Mucosa of rectum (tissue), 2 donors: ENCODE measurements at regions not wholly inside any gene's neighbourhood (a gene's known extent, or its start where the extent isn't known, plus 50 kb on each side); places are given as distances from the start of the nearest gene placed in this dataset.

Experiments used
- H3K27ac ChIP-seq, 2 donors: one replicate each; pipeline ENCODE4 v1.7.0; 2013; ENCODE audit warnings: inconsistent platforms in 2 of 2, low read depth in 2 of 2, low read length in 2 of 2
- H3K27me3 ChIP-seq, 2 donors: one replicate each; pipeline ENCODE4 v1.7.0; 2013; ENCODE audit warnings: low read length in 2 of 2; ENCODE audit not compliant: control insufficient read depth in 2 of 2, insufficient read depth in 2 of 2
- H3K36me3 ChIP-seq, 2 donors: one replicate each; pipeline ENCODE4 v1.7.0; 2013; ENCODE audit warnings: low read length in 2 of 2; ENCODE audit not compliant: control insufficient read depth in 2 of 2, insufficient read depth in 2 of 2
- H3K4me1 ChIP-seq, 2 donors: one replicate each; pipeline ENCODE4 v1.7.0; 2013; ENCODE audit warnings: low read length in 2 of 2, mild to moderate bottlenecking in 1 of 2; ENCODE audit not compliant: control insufficient read depth in 2 of 2, insufficient read depth in 2 of 2
- H3K4me3 ChIP-seq, 2 donors: one replicate each; pipeline ENCODE4 v1.7.0; 2013; ENCODE audit warnings: low read length in 2 of 2
- H3K9ac ChIP-seq, 2 donors: one replicate each; pipeline ENCODE4 v1.7.0; 2013; ENCODE audit warnings: low read length in 2 of 2, low read depth in 1 of 2, mild to moderate bottlenecking in 1 of 2
- H3K9me3 ChIP-seq, 2 donors: one replicate each; pipeline ENCODE4 v1.7.0; 2013; ENCODE audit warnings: low read length in 2 of 2; ENCODE audit not compliant: control insufficient read depth in 2 of 2
- donor health status: healthy.
- donor health status: Normal muscosa, but diverticular disease.

DNA sequence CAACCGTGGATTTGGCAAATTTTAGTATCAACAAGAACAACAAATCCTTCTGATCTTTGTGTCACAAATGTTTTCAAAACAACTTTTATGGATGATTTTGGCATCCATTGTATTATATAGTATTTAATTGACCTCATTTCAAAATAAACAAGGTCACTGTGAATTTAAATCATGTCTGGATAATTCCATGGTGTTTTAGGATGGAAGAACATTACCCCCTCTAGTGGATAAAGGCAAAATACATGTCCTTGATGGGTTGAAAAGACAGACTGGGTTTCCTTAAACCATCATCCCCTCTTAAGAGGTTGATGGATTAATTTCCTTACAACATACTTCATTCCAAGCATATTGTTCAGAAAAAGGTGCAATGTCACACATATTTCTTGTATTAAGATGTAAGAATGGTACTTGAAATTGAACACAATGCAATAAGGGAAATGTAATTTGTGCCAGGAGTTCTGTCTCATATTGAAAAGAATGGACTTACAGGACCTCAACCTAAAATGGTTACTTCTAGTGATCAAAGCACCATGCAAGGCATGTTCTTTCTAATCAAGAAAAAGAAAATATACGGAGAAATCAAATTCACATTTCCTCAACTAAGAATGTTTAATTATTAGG is 352.0 kb downstream of the BCAT1 start:
- no peaks in the 10 kb centered on the region for H3K27me3 ChIP-seq
- H3K4me3 ChIP-seq: no peak overlapping the region
- no peak overlapping the region for H3K27ac ChIP-seq
- no peaks in the 10 kb centered on the region for H3K9me3 ChIP-seq
- H3K4me1 ChIP-seq: no peaks in the 10 kb centered on the region
- no peaks in the 10 kb centered on the region for H3K36me3 ChIP-seq
- H3K9ac ChIP-seq: no peak overlapping the region

DNA sequence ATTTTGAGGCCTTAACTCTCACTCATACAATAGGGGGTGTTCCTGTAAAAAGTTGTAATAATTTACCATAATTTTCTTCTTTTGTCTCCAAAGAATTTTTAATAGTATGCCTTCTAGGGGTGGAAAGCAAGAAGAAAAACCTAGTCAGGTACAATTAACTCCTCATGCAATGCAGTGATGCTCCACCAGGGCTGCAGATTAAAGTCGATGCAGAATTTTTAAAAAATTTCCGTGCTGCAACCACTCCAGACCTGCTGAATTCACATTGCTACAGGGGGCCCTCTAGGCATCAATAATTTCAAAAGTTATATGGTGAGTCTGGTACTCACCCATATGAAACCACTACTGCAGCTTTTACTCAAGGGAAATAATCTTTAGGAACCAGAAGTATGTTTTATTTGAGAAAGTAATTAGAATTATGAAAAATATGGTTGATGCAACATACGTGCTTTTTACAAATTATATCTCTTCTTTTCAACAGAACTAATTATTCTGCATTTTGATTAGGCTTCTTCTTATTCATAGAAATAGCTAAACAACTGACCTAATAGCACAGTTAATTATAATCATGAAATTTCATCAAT is 353.2 kb downstream of the BCAT1 start:
- Histone ChIP-seq H3K36me3 (no peaks in the 10 kb centered on the region), H3K27me3 (no peaks in the 10 kb centered on the region), H3K9me3 (no peaks in the 10 kb centered on the region), H3K4me1 (no peaks in the 10 kb centered on the region), H3K4me3 (no peak overlapping the region), H3K9ac (no peak overlapping the region), H3K27ac (no peak overlapping the region)

DNA sequence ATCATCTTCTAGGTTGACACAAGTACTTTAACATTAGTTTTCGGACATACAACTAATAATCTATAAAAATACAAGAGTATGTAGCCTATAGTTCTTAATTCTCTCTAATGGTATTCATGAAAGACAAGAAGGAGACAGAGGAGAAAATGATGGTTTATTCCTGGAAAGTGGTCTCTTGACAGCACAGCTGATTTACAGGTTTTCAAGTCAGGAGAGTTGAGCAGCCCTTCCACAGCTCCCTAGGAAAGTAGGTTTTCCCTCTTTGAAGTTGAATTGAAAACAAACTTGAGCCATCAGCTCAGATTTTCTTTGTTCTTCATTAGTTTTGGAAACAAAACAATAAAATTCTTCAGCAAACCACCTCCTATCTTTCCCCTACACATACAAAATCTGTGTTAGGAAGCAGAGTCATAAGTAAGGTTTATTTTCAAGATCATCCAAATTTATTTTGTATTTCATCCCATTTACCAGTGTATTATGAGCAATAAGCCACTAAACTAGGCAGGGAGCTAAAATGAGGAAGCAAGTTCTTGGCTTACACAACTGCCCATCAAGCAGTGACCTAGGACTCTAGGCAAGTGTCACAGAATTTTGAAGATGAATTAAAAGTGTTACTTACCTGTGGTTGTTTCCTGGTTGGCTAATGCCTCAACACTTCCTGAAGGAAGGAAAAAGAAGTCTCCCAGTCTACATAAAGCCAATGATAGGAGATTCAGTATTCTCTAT is 357.0 kb downstream of the BCAT1 start:
- Histone ChIP-seq H3K9me3 (no peaks in the 10 kb centered on the region), H3K4me1 (no peaks in the 10 kb centered on the region), H3K4me3 (no peak overlapping the region), H3K36me3 (no peaks in the 10 kb centered on the region), H3K27ac (no peak overlapping the region), H3K9ac (no peak overlapping the region), H3K27me3 (no peaks in the 10 kb centered on the region)

DNA sequence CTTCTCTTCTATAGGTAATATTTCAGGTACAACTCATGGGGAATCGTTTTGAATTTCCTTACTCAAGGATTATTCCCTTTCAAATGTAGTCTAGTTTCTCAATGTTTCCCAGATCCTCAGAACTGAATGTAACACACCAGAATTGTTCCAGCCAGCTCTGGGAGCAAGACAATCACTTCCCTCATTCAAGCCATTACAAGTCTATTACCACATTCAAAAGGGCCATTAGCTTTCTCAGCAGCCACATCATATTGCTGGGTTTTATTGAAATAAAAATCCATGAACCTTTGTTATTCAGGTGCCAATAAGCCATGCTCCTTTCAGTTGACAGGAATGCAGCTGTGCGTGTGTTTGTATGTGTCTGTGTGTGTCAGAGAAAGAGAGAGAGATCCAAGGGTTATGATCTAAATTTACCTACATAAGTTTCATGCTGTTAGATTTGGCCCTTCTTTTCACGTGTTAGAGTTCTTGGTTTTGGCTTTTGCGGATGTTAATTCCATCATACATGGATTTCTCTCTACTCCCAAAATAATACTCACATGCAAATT is 357.7 kb downstream of the BCAT1 start:
- no peak overlapping the region for H3K9ac ChIP-seq
- H3K4me3 ChIP-seq: no peak overlapping the region
- no peaks in the 10 kb centered on the region for H3K4me1 ChIP-seq
- H3K27ac ChIP-seq: no peak overlapping the region
- H3K27me3 ChIP-seq: no peaks in the 10 kb centered on the region
- H3K9me3 ChIP-seq: no peaks in the 10 kb centered on the region
- no peaks in the 10 kb centered on the region for H3K36me3 ChIP-seq

DNA sequence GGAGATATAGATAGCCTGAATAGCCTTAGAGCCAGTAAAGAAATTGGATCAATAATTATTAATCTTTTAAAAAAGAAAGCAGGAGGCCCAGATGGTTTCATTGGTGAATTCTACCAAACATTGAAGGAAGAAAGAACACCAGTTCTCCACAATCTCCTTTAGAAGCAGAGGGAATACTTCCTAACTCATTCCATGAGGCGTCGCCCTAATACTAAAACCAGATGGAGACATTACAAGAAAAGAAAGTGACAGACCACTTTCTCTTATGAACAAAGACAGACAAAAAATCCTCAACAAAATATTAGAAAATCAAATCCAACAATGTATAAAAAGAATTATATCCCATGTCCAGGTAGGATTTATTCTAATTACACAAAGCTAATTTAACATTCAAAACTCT is 362.6 kb downstream of the BCAT1 start:
- H3K9me3 ChIP-seq: no peaks in the 10 kb centered on the region
- H3K4me3 ChIP-seq: no peak overlapping the region
- H3K36me3 ChIP-seq: no peaks in the 10 kb centered on the region
- no peaks in the 10 kb centered on the region for H3K4me1 ChIP-seq
- no peak overlapping the region for H3K27ac ChIP-seq
- H3K9ac ChIP-seq: no peak overlapping the region
- no peaks in the 10 kb centered on the region for H3K27me3 ChIP-seq

DNA sequence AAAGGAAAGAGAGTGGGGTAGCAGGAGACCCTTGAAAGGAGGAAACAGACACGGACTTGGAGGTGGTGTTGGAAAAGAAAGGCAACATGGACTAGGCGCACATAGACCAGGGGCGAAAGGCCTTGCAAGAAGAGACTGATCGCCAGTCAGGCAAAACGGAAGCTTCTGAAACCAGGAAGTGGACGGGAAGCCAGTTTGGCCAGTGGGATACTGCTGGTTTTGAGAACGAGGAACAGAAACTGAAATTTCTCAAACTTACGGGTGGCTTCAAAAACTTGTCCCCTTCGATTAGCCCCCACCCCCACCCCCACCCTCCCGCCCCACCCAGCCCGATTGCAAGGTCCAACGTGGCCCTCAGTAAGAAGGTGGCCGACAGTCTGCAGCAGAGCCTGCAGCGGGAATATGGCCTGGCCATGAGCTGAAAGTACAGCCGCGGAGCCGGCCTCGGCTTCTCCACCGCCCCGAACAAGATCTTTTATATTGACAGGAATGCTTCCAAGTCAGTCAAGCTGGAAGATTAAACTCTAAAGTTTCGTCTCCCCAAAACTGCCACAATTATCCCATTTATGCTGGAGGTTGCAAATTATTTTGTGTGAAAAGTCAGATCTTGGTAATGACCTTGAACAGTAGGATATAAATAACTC is 364.7 kb downstream of the BCAT1 start:
- no peak overlapping the region for H3K9ac ChIP-seq
- no peaks in the 10 kb centered on the region for H3K27me3 ChIP-seq
- no peak overlapping the region for H3K4me3 ChIP-seq

DNA sequence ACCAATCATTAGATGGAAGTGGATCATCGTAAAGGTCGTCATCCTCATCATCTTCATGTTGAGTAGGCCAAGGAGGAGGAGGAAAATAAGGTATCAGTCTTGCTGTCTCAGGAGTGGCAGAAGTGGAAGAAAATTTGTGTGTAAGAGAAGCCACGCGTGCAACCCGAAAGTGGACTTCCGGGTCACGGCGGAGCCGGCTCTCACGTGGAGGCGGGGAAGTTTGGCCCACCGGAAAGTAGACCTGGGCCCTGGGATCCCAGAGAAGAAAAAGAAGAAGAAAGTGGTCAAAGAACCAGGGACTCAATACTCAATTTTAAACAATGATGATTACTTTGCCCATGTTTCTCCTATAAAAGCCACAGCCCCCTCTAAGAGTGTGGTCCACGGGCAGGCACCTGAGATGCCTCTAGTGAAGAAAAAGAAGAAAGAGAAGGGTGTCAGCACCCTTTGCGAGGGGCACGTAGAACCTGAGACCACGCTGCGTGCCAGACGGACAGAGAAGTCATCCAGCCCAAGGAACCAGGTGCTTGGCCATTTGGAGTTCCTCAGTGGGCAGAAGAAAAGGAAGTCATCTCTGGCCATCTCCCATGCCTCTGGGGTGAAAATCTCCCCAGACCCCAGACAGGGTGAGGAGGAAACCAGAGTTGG is 365.8 kb downstream of the BCAT1 start:
- H3K27ac ChIP-seq: no peak overlapping the region
- H3K9ac ChIP-seq: no peak overlapping the region
- H3K4me3 ChIP-seq: no peak overlapping the region
- no peaks in the 10 kb centered on the region for H3K27me3 ChIP-seq
- H3K36me3 ChIP-seq: no peaks in the 10 kb centered on the region
- peaks cover 0 to 3% of the 10 kb centered on the region in 2 donors for H3K9me3 ChIP-seq
- H3K4me1 ChIP-seq: no peaks in the 10 kb centered on the region

More for the DNA sequence above, 364.7 kb downstream of the BCAT1 start:
- no peaks in the 10 kb centered on the region for H3K4me1 ChIP-seq
- H3K27ac ChIP-seq: no peak overlapping the region
- H3K9me3 ChIP-seq: peaks cover 0 to 3% of the 10 kb centered on the region in 2 donors
- H3K36me3 ChIP-seq: no peaks in the 10 kb centered on the region

DNA sequence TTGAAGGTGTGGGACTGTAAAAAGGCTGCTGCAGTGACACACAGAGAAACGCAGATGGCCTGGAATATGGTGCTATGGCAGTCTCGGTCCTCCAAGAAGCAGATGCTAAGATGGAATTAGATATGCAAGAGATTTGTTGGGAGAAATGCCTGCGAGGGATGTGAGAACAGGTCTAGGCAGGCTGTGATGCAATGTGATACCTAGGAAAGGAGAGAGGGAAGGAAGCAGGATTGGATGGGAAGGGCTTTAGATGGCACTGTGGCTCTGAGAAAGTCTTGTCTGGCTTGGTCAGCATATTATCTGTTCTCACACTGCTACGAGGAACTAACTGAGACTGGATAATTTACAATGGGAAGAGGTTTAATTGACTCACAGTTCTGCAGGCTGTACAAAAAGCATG is 374.4 kb downstream of the BCAT1 start:
- Histone ChIP-seq H3K4me3 (no peak overlapping the region), H3K4me1 (no peaks in the 10 kb centered on the region), H3K27me3 (peaks cover 0 to 2% of the 10 kb centered on the region in 2 donors), H3K9me3 (no peaks in the 10 kb centered on the region), H3K9ac (no peak overlapping the region), H3K36me3 (no peaks in the 10 kb centered on the region), H3K27ac (no peak overlapping the region)

DNA sequence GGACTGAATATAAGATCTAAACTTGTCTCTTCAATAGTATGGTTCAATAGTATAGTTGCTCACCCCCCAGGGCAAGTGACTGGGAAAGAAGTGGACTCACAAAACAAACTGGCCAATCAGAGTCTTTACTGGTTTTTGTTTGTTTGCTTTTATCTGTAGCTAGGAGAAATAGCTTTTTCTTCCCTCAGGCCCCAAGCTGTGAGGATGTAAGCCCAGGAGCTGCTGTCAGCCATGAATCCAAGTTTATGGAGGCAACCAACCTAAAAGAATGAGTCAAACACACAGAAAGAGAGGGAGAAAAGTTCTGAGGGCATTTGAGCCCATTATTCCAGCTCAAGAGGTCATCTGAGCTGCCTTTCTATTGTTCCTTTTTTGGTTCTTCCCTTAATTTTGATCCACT is 375.3 kb downstream of the BCAT1 start:
- H3K4me3 ChIP-seq: no peak overlapping the region
- H3K4me1 ChIP-seq: no peaks in the 10 kb centered on the region

More for the DNA sequence above, 375.3 kb downstream of the BCAT1 start:
- Histone ChIP-seq H3K9ac (no peak overlapping the region), H3K36me3 (no peaks in the 10 kb centered on the region), H3K9me3 (no peaks in the 10 kb centered on the region), H3K27ac (no peak overlapping the region), H3K27me3 (peaks cover 0 to 2% of the 10 kb centered on the region in 2 donors)
